K562 (cell line): ENCODE measurements at regions not wholly inside any gene's neighbourhood (a gene's known extent, or its start where the extent isn't known, plus 50 kb on each side); places are given as distances from the start of the nearest gene placed in this dataset.
A peak's percentile ranks its signal among the peaks of the same experiment; 100 is the strongest.

Experiments used
- ATAC-seq: fragments of 200-7000 bp; cut with Tn5 transposase; 3 replicates; pipeline ENCODE4 v1.9.1; 2020; ENCODE audit warnings: moderate library complexity
- BruUV-seq: library from RNA; stranded (reverse); fragments of 400-500 nt; replicated peaks from 2 replicates; lab custom pipeline; 2021; lab: Mats Ljungman, UMichigan
- CTCF ChIA-PET: fragments of 300-600 bp; formaldehyde crosslinking; extraction: SDS; loops from one replicate; lab custom pipeline; 2021; ENCODE audit warnings: low intra/inter-chr PET ratio; lab: Yijun Ruan, JAX
- POLR2A ChIA-PET: fragments of 300-600, 350-650 bp; sonication (Branson Sonifier 250); formaldehyde crosslinking; extraction: SDS; loops from one replicate; lab custom pipeline; 2021; ENCODE audit warnings: antibody characterized with exemption, inconsistent platforms; lab: Yijun Ruan, JAX
- DNase-seq, 4 experiments: peaks; one replicate each; pipeline versions ENCODE4 v3.0.0 to v3.0.0-alpha.2; 2011 to 2018; ENCODE audit warnings: low spot score in 3 of 4, mixed read lengths in 3 of 4; ENCODE audit errors: extremely low read depth in 1 of 4
- FAIRE-seq: peaks from 2 replicates; lab custom pipeline; 2011; peaks lifted over from hg19 to GRCh38; lab: Jason Lieb, UNC
- H2AFZ ChIP-seq: 2 replicates; pipeline ENCODE4 v1.6.0; 2011; ENCODE audit warnings: low read depth, low read length, control low read depth, inconsistent platforms
- H3K27ac ChIP-seq: fragments of 200-600 bp; 3 replicates; pipeline ENCODE4 v1.8.0; 2011; ENCODE audit warnings: low read depth, mild to moderate bottlenecking, control low read depth, inconsistent platforms, low read length, moderate library complexity, mixed read lengths; ENCODE audit errors: extremely low read depth
- H3K27me3 ChIP-seq, 2 experiments: fragments of 300-600 bp in 1 of 2; 2 replicates in 1 of 2; 3 replicates in 1 of 2; pipeline versions ENCODE4 v1.6.0 to v1.8.0; 2011; ENCODE audit warnings: inconsistent platforms in 2 of 2, low read length in 2 of 2, mild to moderate bottlenecking in 1 of 2, mixed read lengths in 1 of 2, moderate library complexity in 1 of 2; ENCODE audit not compliant: control insufficient read depth in 2 of 2, insufficient read depth in 2 of 2
- H3K36me3 ChIP-seq: fragments of 300-600 bp; 3 replicates; pipeline ENCODE4 v1.8.0; 2011; ENCODE audit warnings: mild to moderate bottlenecking, low read length, inconsistent platforms; ENCODE audit not compliant: control insufficient read depth, insufficient read depth
- H3K4me1 ChIP-seq, 2 experiments: fragments of 200-600 bp in 1 of 2; replicated peaks in 1 of 2; 2 replicates in 1 of 2; 3 replicates in 1 of 2; pipeline versions ENCODE4 v1.5.1 to v1.8.0; 2011; ENCODE audit warnings: inconsistent platforms in 2 of 2, low read length in 2 of 2, mild to moderate bottlenecking in 1 of 2, mixed read lengths in 1 of 2, moderate library complexity in 1 of 2; ENCODE audit not compliant: control insufficient read depth in 2 of 2, insufficient read depth in 2 of 2
- H3K4me2 ChIP-seq: 2 replicates; pipeline ENCODE4 v1.6.1; 2011; ENCODE audit warnings: low read length, control low read depth, inconsistent platforms, mixed read lengths; ENCODE audit not compliant: insufficient read depth
- H3K4me3 ChIP-seq: fragments of 200-600 bp; sonication (generic), shearing (Covaris generic); 2 replicates; pipeline ENCODE4 v1.5.1; 2016; ENCODE audit warnings: control low read depth, inconsistent platforms
- H3K79me2 ChIP-seq: fragments of 200-600 bp; 3 replicates; pipeline ENCODE4 v1.8.0; 2011; ENCODE audit warnings: low read length, inconsistent platforms; ENCODE audit not compliant: control insufficient read depth, insufficient read depth
- H3K9ac ChIP-seq, 2 experiments: 2 replicates each; pipeline versions ENCODE4 v1.6.0 to v1.6.1; 2011; ENCODE audit warnings: low read depth in 2 of 2, low read length in 2 of 2, control low read depth in 1 of 2, inconsistent platforms in 1 of 2, mild to moderate bottlenecking in 1 of 2, mixed read lengths in 1 of 2; ENCODE audit not compliant: insufficient read depth in 1 of 2
- H3K9me1 ChIP-seq: one replicate; pipeline ENCODE4 v1.6.0; 2011; ENCODE audit warnings: inconsistent platforms, mild to moderate bottlenecking, low read length, moderate library complexity; ENCODE audit not compliant: control insufficient read depth, insufficient read depth
- H3K9me3 ChIP-seq: replicated peaks from 2 replicates; pipeline ENCODE4 v1.5.1; 2011; ENCODE audit warnings: low read depth, low read length, inconsistent platforms; ENCODE audit not compliant: control insufficient read depth, insufficient read depth
- H4K20me1 ChIP-seq: replicated peaks from 2 replicates; pipeline ENCODE4 v1.6.1; 2011; ENCODE audit warnings: low read length, inconsistent platforms, mixed read lengths; ENCODE audit not compliant: control insufficient read depth, insufficient read depth
- RBM25 ChIP-seq: fragments of 200-400 bp; formaldehyde crosslinking; IDR thresholded peaks from 2 replicates; pipeline ENCODE4 v1.6.1; 2018; ENCODE audit warnings: low read length, low read depth, moderate library complexity; ENCODE audit not compliant: severe bottlenecking
- ZNF253 ChIP-seq: fragments of 250-450 bp; sonication (Bioruptor Pico); conservative IDR thresholded peaks from 2 replicates; pipeline ENCODE4 v1.6.1; 2021; ENCODE audit warnings: mild to moderate bottlenecking
- WGBS: fragments of 100-300 bp; shearing (Covaris generic); methylation state at CpG from one replicate; pipeline ENCODE4 v1.1.6; 2016; ENCODE audit warnings: low coverage, mixed read lengths; ENCODE audit not compliant: insufficient coverage; ENCODE audit errors: missing lambda C conversion rate; 5-methylcytosine and 5-hydroxymethylcytosine counted together
- in situ Hi-C: fragments of 300-500 bp; cut with MboI; formaldehyde crosslinking; loops from 4 replicates; pipeline ENCODE4 v1.15.0; 2018; ENCODE audit warnings: inconsistent platforms, mixed read lengths
- intact Hi-C: fragments of 100-400 bp; cut with micrococcal nuclease; formaldehyde crosslinking; loops from 2 replicates; pipeline ENCODE4 v1.14.2; 2022
- TF ChIP-seq, protein P1 (sequence below): fragments of 250-450 bp; sonication (Bioruptor Pico); IDR thresholded peaks from 2 replicates; pipeline ENCODE4 v1.5.0; 2020; ENCODE audit warnings: mild to moderate bottlenecking, borderline replicate concordance
- TF ChIP-seq, protein P2 (sequence below): fragments of 150-350 bp; conservative IDR thresholded peaks from 2 replicates; pipeline ENCODE4 v1.6.1; 2014; ENCODE audit warnings: low read length

DNA sequence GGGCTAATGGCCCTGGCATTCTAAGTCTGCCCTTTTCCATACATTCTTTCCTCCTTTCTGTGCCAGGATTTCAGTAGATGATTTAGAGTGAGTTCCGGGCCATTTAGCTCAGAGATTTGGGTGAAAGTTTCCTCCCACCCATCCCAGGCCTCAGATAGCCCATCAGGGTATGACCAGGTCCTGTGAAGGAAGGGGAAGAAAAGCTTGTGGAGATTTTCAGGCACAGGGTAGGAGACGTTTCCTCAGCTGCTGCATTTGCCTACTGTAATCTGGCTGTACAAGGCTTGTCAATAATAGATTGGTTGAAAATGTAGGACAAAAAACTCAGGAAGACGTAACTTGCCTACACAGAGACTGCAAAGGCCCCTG lies 63.2 kb upstream of the BCL6 start:
- Histone ChIP-seq H3K4me3 (no peak overlapping the region), H2AFZ (no peak overlapping the region), H3K4me1 (peaks cover 0 to 6% of the 10 kb centered on the region in 2 experiments; a peak in 1 of 5 replicates), H3K36me3 (no peaks in the 10 kb centered on the region), H3K9me1 (no peaks in the 10 kb centered on the region), H3K9me3 (no peaks in the 10 kb centered on the region), H4K20me1 (no peaks in the 10 kb centered on the region), H3K4me2 (no peak overlapping the region), H3K9ac (no peak overlapping the region), H3K27ac (no peak overlapping the region), H3K79me2 (no peaks in the 10 kb centered on the region), H3K27me3 (peaks cover 3 to 36% of the 10 kb centered on the region in 2 experiments; a peak in 4 of 5 replicates)
- intact Hi-C loops (no loop called here), in situ Hi-C loops (no loop called here)
- no TSS peak for BruUV-seq
- DNase-seq = no peak
- POLR2A ChIA-PET = no interaction called here
- 0% methylated on average over 3 of the region's 3 CpGs for WGBS
- TF ChIP-seq, protein P1, sequence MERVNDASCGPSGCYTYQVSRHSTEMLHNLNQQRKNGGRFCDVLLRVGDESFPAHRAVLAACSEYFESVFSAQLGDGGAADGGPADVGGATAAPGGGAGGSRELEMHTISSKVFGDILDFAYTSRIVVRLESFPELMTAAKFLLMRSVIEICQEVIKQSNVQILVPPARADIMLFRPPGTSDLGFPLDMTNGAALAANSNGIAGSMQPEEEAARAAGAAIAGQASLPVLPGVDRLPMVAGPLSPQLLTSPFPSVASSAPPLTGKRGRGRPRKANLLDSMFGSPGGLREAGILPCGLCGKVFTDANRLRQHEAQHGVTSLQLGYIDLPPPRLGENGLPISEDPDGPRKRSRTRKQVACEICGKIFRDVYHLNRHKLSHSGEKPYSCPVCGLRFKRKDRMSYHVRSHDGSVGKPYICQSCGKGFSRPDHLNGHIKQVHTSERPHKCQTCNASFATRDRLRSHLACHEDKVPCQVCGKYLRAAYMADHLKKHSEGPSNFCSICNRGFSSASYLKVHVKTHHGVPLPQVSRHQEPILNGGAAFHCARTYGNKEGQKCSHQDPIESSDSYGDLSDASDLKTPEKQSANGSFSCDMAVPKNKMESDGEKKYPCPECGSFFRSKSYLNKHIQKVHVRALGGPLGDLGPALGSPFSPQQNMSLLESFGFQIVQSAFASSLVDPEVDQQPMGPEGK = no peak
- no peak for TF ChIP-seq ZNF253 (CRISPR knock-in tag)
- no peak for FAIRE-seq
- CTCF ChIA-PET = no interaction called here
- ATAC-seq = no peak

DNA sequence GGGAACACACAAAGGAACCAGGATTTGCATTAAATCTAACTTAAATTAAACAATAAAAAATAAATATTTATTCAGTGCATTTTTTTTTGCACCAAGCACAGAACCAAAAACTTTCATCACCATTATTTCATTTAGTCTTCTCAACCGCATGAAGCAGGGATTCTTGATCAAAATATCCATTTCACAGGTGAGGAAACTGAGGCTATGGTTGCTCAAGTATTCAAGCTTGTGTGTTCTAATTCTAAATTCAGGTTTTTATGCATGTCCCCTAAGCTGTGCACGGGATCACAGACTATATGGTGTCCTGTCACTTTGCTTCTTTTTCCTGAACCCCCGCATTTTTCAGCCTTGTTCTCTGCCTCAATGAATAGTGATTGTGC lies 64.3 kb upstream of the BCL6 start:
- intact Hi-C loops = no loop called here
- Histone ChIP-seq H3K27me3 (peaks cover 3 to 35% of the 10 kb centered on the region in 2 experiments; a peak in 4 of 5 replicates), H3K4me1 (peaks cover 0 to 6% of the 10 kb centered on the region in 2 experiments; a peak in 1 of 5 replicates), H3K79me2 (no peaks in the 10 kb centered on the region), H4K20me1 (no peaks in the 10 kb centered on the region), H3K4me2 (no peak overlapping the region), H3K4me3 (no peak overlapping the region), H2AFZ (no peak overlapping the region), H3K9ac (no peak overlapping the region), H3K9me3 (no peaks in the 10 kb centered on the region), H3K9me1 (no peaks in the 10 kb centered on the region), H3K27ac (no peak overlapping the region), H3K36me3 (no peaks in the 10 kb centered on the region)
- 0% methylated on average over 3 of the region's 3 CpGs for WGBS
- ChIA-PET POLR2A (interaction anchor here (0.8 kb wide), 1 partner anchor 14 kb away, joined by 4 read pairs; no protein-coding TSS in a partner anchor), CTCF (no interaction called here)
- FAIRE-seq (no peak), DNase-seq (no peak), ATAC-seq (no peak)
- in situ Hi-C loops = no loop called here
- BruUV-seq = no TSS peak
- TF ChIP-seq, protein P2, sequence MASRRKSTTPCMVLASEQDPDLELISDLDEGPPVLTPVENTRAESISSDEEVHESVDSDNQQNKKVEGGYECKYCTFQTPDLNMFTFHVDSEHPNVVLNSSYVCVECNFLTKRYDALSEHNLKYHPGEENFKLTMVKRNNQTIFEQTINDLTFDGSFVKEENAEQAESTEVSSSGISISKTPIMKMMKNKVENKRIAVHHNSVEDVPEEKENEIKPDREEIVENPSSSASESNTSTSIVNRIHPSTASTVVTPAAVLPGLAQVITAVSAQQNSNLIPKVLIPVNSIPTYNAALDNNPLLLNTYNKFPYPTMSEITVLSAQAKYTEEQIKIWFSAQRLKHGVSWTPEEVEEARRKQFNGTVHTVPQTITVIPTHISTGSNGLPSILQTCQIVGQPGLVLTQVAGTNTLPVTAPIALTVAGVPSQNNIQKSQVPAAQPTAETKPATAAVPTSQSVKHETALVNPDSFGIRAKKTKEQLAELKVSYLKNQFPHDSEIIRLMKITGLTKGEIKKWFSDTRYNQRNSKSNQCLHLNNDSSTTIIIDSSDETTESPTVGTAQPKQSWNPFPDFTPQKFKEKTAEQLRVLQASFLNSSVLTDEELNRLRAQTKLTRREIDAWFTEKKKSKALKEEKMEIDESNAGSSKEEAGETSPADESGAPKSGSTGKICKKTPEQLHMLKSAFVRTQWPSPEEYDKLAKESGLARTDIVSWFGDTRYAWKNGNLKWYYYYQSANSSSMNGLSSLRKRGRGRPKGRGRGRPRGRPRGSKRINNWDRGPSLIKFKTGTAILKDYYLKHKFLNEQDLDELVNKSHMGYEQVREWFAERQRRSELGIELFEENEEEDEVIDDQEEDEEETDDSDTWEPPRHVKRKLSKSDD = no peak
- peak; percentile 50 for TF ChIP-seq RBM25
